ENCODE measurements at regions not wholly inside any gene's neighbourhood (a gene's known extent, or its start where the extent isn't known, plus 50 kb on each side); places are given as distances from the start of the nearest gene placed in this dataset.

DNA sequence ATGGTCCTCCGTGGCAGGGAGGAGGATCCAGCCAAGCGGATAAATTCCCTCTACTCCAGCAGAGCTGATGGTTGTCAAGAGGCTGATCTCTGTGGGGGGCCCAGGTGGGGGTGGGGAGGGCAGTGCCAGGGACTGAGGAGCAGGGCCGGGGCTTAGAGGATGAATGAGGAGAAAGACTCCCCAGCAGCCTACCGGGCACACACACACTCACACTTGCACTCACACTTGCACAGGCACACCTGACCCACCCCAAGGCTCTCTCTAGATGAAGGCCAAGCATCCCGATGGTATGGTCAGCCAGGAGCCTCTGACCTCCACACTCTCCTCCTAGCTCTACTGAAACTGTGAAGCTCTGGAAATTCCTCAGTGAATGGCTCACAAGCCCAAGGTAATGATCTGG, 131.3 kb upstream of the PRR20G start:
- H3K4me3 ChIP-seq (ENCODE audit: low read length) = no peak overlapping the region
- H3K27ac ChIP-seq (ENCODE audit: low read length) = peak overlapping the region; percentile 29
- H3K27me3 ChIP-seq (ENCODE audit: insufficient read depth, low read depth, low read length) = no peaks in the 10 kb centered on the region
- H3K4me2 ChIP-seq (ENCODE audit: low read length) = no peak overlapping the region
- H3K79me2 ChIP-seq (replicated peaks; ENCODE audit: insufficient read depth, low read length) = no peaks in the 10 kb centered on the region
- H3K9me2 ChIP-seq (ENCODE audit: insufficient read depth, low read length) = no peaks in the 10 kb centered on the region
- H4K20me1 ChIP-seq (ENCODE audit: insufficient read depth) = no peaks in the 10 kb centered on the region
- H3F3A ChIP-seq (ENCODE audit: insufficient read depth, low read length, poor library complexity, severe bottlenecking) = no peaks in the 10 kb centered on the region
- no peak for TF ChIP-seq TAF1 (IDR thresholded peaks at IDR 0.05; ENCODE audit: low read depth)
- TF ChIP-seq EZH2 (IDR thresholded peaks at IDR 0.05; ENCODE audit: borderline replicate concordance, insufficient read depth, low read length, poor library complexity, severe bottlenecking) = no peak
- no peak for TF ChIP-seq POLR2AphosphoS5 (IDR thresholded peaks at IDR 0.05)
- no peak for TF ChIP-seq EP300 (conservative IDR thresholded peaks at IDR 0.05; ENCODE audit: poor library complexity, severe bottlenecking)
- TF ChIP-seq, protein P1, sequence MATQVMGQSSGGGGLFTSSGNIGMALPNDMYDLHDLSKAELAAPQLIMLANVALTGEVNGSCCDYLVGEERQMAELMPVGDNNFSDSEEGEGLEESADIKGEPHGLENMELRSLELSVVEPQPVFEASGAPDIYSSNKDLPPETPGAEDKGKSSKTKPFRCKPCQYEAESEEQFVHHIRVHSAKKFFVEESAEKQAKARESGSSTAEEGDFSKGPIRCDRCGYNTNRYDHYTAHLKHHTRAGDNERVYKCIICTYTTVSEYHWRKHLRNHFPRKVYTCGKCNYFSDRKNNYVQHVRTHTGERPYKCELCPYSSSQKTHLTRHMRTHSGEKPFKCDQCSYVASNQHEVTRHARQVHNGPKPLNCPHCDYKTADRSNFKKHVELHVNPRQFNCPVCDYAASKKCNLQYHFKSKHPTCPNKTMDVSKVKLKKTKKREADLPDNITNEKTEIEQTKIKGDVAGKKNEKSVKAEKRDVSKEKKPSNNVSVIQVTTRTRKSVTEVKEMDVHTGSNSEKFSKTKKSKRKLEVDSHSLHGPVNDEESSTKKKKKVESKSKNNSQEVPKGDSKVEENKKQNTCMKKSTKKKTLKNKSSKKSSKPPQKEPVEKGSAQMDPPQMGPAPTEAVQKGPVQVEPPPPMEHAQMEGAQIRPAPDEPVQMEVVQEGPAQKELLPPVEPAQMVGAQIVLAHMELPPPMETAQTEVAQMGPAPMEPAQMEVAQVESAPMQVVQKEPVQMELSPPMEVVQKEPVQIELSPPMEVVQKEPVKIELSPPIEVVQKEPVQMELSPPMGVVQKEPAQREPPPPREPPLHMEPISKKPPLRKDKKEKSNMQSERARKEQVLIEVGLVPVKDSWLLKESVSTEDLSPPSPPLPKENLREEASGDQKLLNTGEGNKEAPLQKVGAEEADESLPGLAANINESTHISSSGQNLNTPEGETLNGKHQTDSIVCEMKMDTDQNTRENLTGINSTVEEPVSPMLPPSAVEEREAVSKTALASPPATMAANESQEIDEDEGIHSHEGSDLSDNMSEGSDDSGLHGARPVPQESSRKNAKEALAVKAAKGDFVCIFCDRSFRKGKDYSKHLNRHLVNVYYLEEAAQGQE (IDR thresholded peaks at IDR 0.05; ENCODE audit: borderline replicate concordance) = no peak
- no peaks in the 10 kb centered on the region for H3K9me3 ChIP-seq (ENCODE audit: low read length)
- H3K9ac ChIP-seq (ENCODE audit: low read length) = no peak overlapping the region
- no peaks in the 10 kb centered on the region for H3K36me3 ChIP-seq (ENCODE audit: insufficient read depth, low read length)
- no peak overlapping the region for H2AFZ ChIP-seq (ENCODE audit: low read depth, low read length)

- H3K4me3 ChIP-seq (ENCODE audit: low read length) = no peak overlapping the region
- no peaks in the 10 kb centered on the region for H4K20me1 ChIP-seq (ENCODE audit: insufficient read depth)
- no peak overlapping the region for H2AFZ ChIP-seq (ENCODE audit: low read depth, low read length)
- H3K27ac ChIP-seq (ENCODE audit: low read length) = peak overlapping the region; percentile 29
- no peaks in the 10 kb centered on the region for H3K79me2 ChIP-seq (replicated peaks; ENCODE audit: insufficient read depth, low read length)
- no peak overlapping the region for H3K4me2 ChIP-seq (ENCODE audit: low read length)
- H3K27me3 ChIP-seq (ENCODE audit: insufficient read depth, low read depth, low read length) = no peaks in the 10 kb centered on the region
- TF ChIP-seq EZH2 (IDR thresholded peaks at IDR 0.05; ENCODE audit: borderline replicate concordance, insufficient read depth, low read length, poor library complexity, severe bottlenecking) (no peak), SMC3 (conservative IDR thresholded peaks at IDR 0.05; ENCODE audit: poor library complexity) (no peak), MXI1 (conservative IDR thresholded peaks at IDR 0.05; ENCODE audit: poor library complexity, severe bottlenecking) (no peak), TAF1 (IDR thresholded peaks at IDR 0.05; ENCODE audit: low read depth) (no peak), POLR2AphosphoS5 (IDR thresholded peaks at IDR 0.05) (no peak), CTCF (IDR thresholded peaks at IDR 0.05; ENCODE audit: poor library complexity, severe bottlenecking) (no peak), RAD21 (conservative IDR thresholded peaks at IDR 0.05) (no peak), EP300 (conservative IDR thresholded peaks at IDR 0.05; ENCODE audit: poor library complexity, severe bottlenecking) (no peak)
- TF ChIP-seq, protein P1 (IDR thresholded peaks at IDR 0.05; ENCODE audit: borderline replicate concordance) = no peak
- no peaks in the 10 kb centered on the region for H3K36me3 ChIP-seq (ENCODE audit: insufficient read depth, low read length)
- H3K9me2 ChIP-seq (ENCODE audit: insufficient read depth, low read length) = no peaks in the 10 kb centered on the region
- H3K9ac ChIP-seq (ENCODE audit: low read length) = no peak overlapping the region
- H3F3A ChIP-seq (ENCODE audit: insufficient read depth, low read length, poor library complexity, severe bottlenecking) = no peaks in the 10 kb centered on the region
- no peaks in the 10 kb centered on the region for H3K9me3 ChIP-seq (ENCODE audit: low read length)
Observed at GRCh38 chr3:127418560-127419147, 130.8 kb upstream of the PRR20G start.

Measured in neural cell (in vitro differentiated cells).